Fibroblast of gingiva (primary cell): ENCODE measurements at regions not wholly inside any gene's neighbourhood (a gene's known extent, or its start where the extent isn't known, plus 50 kb on each side); places are given as distances from the start of the nearest gene placed in this dataset.

Experiments used
- DNase-seq: peaks from one replicate; pipeline ENCODE4 v3.0.0-alpha.2; 2011; ENCODE audit warnings: low read depth

- no peak for DNase-seq
These were observed 58.2 kb upstream of the FAM9C start for GRCh38 chrX:13102636-13103035.

DNA sequence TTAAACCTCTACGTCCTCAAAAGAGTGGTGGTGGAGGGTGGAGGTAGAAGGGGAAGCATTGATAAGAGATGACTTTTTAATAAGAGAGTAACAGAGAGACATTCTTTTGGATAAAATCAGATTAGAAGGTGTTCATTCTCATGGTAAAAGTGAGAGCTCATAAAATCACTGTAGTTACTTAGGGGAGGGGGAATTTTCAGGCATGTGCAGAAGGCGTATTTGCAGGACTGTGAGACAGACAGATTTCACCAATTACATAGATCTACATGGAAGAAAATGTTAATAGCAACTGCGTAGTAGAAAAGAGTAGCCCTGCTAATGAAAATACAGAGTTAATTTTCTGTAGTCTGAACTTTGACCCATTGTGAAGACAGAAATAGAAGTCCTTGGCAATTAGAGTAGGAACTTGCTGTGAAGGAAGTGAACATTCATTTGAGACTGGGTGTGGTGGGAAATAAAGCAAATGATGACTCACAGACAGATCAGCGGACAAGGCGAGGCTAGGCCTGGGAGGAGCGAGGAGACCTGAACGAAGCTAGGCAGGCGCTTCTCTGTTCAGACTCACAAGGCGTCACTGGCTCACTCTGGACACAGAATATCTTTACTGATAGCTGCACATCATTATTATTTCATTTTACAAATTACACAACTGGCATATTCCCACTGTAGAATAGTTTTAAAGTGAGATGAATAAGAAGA lies 57.2 kb upstream of the FAM9C start:
- peak; percentile 74 for DNase-seq

GRCh38 chrX:13099121-13099520 lies 54.7 kb upstream of the FAM9C start:
- no peak for DNase-seq

DNA sequence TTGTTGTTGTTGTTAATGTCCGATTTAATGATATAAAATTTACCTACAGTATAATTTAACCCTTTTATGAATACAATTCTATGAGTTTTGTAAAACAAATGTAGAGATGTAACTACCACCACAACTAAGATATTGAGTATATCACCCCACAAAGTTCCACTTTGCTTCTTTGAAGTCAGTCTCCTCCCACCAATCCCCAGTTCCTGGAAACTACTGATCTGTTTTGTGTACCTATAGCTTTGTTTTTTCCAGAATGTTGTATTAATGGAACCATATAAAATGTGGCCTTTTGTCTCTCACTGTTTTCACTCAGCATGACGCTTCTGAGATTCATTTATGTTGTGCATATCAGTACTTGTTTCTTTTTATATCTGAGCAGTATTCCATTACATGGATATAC lies 52.3 kb upstream of the FAM9C start:
- no peak for DNase-seq

DNA sequence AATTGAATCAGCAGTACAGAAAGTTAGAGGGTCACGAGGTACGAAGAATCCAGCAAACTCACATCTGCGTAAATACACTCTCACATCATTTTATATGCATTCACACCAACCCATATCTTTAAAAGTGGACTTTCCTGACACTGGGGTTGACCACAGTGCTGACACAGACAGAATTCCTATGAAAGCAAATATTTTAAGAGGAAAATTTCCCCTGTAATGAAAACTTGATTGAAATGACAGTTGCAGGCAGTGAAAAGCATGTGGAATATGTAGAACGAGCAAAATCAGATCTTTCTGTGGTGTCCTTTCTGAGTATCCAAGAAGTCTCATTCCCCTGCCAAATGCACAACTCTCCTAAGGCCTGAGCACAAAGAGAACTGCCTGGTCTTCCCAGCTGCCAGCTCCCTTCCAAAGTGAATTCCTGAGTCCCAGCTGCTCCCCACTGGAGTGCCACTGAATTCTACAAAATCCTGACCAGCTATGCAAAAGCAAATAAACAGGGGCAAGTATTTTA lies 50.5 kb upstream of the FAM9C start:
- peak; percentile 45 for DNase-seq

- DNase-seq, result no peak
These were observed 50.0 kb upstream of the FAM9C start for GRCh38 chrX:13094374-13094773.
